Pancreas (tissue), 10 donors: ENCODE measurements at regions not wholly inside any gene's neighbourhood (a gene's known extent, or its start where the extent isn't known, plus 50 kb on each side); places are given as distances from the start of the nearest gene placed in this dataset.

Experiments
- ATAC-seq, 4 donors: fragments of 200-7000 bp; cut with Tn5 transposase; one replicate each; pipeline versions ENCODE4 v1.8.0 to v1.9.1; 2020; ENCODE audit warnings: mild to moderate bottlenecking in 4 of 4, moderate library complexity in 4 of 4
- DNase-seq, 6 donors: peaks; one replicate each; pipeline ENCODE4 v3.0.0-alpha.2; 2020
- FAIRE-seq: peaks from 2 replicates; lab custom pipeline; 2012; peaks lifted over from hg19 to GRCh38; lab: Jason Lieb, UNC
- H3K27ac ChIP-seq, 4 donors: fragments of 200-600 bp; sonication (generic); 1 replicate in 3 of 4; 2 replicates in 1 of 4; pipeline versions ENCODE4 v1.5.0 to v1.8.0; 2020
- H3K27me3 ChIP-seq, 4 donors: fragments of 200-600 bp; one replicate each; pipeline ENCODE4 v1.8.0; 2021
- H3K36me3 ChIP-seq, 3 donors: fragments of 200-600 bp; sonication (generic) in 1 of 3; one replicate each; pipeline versions ENCODE4 v1.5.0 to v1.8.0; 2020 to 2021
- H3K4me1 ChIP-seq, 3 donors: fragments of 200-600 bp; one replicate each; pipeline ENCODE4 v1.8.0; 2021
- H3K4me3 ChIP-seq, 4 donors: fragments of 200-600 bp; sonication (generic) in 2 of 4; one replicate each; pipeline versions ENCODE4 v1.5.0 to v1.8.0; 2020 to 2021
- H3K9me3 ChIP-seq, 4 donors: fragments of 200-600 bp; one replicate each; pipeline ENCODE4 v1.8.0; 2021
- WGBS, 2 donors: extraction: QIAGEN DNeasy Blood & Tissue Kit; methylation state at CpG; one replicate each; pipeline ENCODE4 v1.1.7; 2013; 5-methylcytosine and 5-hydroxymethylcytosine counted together
- intact Hi-C, 3 donors: fragments of 100-400 bp; cut with DNase I; formaldehyde crosslinking; loops; one replicate each; pipeline versions ENCODE4 v1.11.1 to v1.14.2; 2022
- TF ChIP-seq, protein P1 (sequence below), 4 donors: fragments of 200-600 bp; sonication (generic) in 3 of 4; IDR thresholded peaks; one replicate each; pipeline versions ENCODE4 v1.5.0 to v1.8.0; 2021; ENCODE audit warnings: antibody characterized with exemption in 4 of 4
- donor health status: healthy with polysubstance abuse.
- donor health status: DM: no; HTN: no; CAD: no; lungs with moderate emphysema.
- donor health status: DM: no; HTN: no; CAD: no.
- donor health status: control.
- donor health status: control.
- donor health status: Bipolar disorder and iron deficiency.
- donor health status: DM: yes; HTN: yes; CAD: no.
- donor health status: DM: no; HTN: no; CAD: no.
- donor health status: DM: no; HTN: no; CAD: no.
- donor health status: DM: yes; HTN: yes; CAD: no.

DNA sequence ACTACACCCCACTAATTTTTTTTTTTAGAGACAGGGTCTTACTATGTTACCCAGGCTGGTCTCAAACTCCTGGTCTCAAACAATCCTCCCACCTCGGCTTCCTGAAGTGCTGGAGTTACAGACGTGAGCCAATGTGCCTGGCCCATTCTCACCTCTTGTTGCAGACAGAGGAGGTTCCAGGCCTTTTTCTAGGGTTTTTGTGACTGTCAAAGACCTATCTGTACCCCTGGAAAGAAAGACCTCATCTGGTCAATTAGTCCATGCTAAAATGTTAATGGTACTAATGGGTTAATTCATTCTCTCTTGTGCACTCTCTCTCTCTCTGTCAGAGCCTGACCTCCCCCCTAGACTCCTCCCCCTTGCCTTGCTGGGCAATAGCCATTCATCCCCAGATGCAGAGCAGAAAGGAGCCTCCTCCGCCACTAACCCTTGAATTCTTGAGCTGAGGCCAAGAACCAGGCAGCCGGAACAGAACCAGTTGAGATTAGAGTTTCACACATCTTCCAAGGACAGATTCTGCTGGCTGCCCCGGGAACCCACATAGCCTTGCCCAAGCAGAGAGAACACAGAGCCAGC, 209.7 kb downstream of the SKIDA1 start:
- Histone ChIP-seq H3K9me3 (no peaks in the 10 kb centered on the region), H3K27ac (no peak overlapping the region), H3K4me1 (peaks cover 0 to 7% (median 5%) of the 10 kb centered on the region in 3 donors), H3K4me3 (no peak overlapping the region), H3K36me3 (no peaks in the 10 kb centered on the region), H3K27me3 (no peaks in the 10 kb centered on the region)
- TF ChIP-seq, protein P1, sequence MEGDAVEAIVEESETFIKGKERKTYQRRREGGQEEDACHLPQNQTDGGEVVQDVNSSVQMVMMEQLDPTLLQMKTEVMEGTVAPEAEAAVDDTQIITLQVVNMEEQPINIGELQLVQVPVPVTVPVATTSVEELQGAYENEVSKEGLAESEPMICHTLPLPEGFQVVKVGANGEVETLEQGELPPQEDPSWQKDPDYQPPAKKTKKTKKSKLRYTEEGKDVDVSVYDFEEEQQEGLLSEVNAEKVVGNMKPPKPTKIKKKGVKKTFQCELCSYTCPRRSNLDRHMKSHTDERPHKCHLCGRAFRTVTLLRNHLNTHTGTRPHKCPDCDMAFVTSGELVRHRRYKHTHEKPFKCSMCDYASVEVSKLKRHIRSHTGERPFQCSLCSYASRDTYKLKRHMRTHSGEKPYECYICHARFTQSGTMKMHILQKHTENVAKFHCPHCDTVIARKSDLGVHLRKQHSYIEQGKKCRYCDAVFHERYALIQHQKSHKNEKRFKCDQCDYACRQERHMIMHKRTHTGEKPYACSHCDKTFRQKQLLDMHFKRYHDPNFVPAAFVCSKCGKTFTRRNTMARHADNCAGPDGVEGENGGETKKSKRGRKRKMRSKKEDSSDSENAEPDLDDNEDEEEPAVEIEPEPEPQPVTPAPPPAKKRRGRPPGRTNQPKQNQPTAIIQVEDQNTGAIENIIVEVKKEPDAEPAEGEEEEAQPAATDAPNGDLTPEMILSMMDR (IDR thresholded peaks at IDR 0.05): no peak
- WGBS, 2 donors: 23 to 29% methylated on average over 5 of the region's 5 CpGs
- no peak for FAIRE-seq
- peak in 4 of 6 donors; percentile 50 to 70 (median 60) for DNase-seq
- intact Hi-C loops: no loop called here
- ATAC-seq: peak; percentile 85 to 94 (median 90)

DNA sequence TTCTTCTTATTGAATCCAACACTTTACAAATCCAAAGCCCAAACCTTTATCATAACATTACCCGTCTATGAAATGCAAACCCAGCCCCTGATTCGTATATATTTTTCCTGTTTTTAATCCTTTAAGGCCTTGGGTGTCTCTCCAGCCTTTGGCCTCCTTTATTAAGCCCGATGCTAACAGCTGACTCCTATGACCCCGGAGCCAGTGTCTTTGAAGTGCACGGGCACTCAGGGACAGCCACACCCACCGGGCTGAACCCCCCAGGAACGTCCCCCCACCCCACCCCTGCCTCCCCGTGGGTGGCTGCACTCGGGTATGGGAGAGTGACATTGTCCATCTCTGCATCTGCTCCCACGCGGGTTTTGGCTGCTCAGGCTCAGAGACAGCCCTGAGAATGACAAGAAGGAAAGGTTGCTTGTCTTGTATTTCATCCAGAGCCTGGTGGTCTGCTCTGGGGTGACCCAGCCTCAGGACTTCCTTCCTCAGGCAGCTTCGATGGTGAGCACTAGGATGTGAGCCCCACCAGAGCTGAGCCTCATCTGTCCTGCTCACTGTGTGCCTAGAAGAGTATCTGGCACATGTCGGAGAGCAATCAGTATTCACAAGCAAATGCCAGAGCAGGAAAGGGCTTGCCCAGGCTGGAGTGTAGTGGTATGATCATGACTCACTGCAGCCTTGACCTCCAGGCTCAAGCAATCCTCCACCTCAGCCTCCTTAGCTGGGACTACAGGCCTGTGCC, 210.4 kb downstream of the SKIDA1 start:
- H3K9me3 ChIP-seq: no peaks in the 10 kb centered on the region
- H3K4me3 ChIP-seq: no peak overlapping the region
- H3K4me1 ChIP-seq: peaks cover 0 to 7% (median 5%) of the 10 kb centered on the region in 3 donors
- FAIRE-seq: no peak
- DNase-seq: no peak
- H3K27ac ChIP-seq: peak overlapping the region in 1 of 4 donors; percentile 37
- TF ChIP-seq, protein P1 (IDR thresholded peaks at IDR 0.05): no peak
- ATAC-seq: peak in 3 of 4 donors; percentile 20 to 57 (median 23)
- H3K36me3 ChIP-seq: no peaks in the 10 kb centered on the region
- intact Hi-C loops: no loop called here
- no peaks in the 10 kb centered on the region for H3K27me3 ChIP-seq
- WGBS, 2 donors: 43 to 44% methylated on average over 13 of the region's 13 CpGs

DNA sequence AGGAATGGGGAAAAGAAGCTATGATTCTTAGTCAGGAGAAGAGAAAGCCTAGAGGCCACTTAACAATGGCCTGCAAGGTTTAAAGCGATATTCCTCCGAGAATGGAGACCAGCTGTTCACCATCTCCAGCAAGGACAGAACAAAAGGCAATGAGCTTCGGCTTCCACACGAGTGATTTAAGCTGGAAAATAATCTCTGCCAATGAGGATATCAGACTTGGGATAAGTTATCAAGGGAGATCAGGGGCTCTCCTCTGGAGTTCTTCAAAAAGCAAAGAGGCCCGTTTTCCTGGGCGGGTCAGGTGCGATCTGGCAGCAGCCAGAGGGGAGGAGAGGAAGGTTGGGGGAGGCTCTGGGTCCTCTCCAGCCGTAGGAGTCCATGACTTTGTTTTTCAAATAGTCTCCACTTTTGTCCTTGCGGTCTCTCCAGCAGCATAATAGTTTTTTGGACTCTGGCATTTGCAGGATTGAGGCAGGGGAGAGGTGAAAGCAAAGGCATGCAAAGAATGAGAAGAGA, 211.3 kb downstream of the SKIDA1 start:
- no peaks in the 10 kb centered on the region for H3K27me3 ChIP-seq
- DNase-seq (no peak), FAIRE-seq (no peak), ATAC-seq (peak in 1 of 4 donors; percentile 25)
- WGBS, 2 donors: 51 to 58% methylated on average over 9 of the region's 9 CpGs
- intact Hi-C loops: no loop called here
- no peaks in the 10 kb centered on the region for H3K9me3 ChIP-seq
- no peak overlapping the region for H3K4me3 ChIP-seq
- TF ChIP-seq, protein P1 (IDR thresholded peaks at IDR 0.05): no peak
- no peaks in the 10 kb centered on the region for H3K36me3 ChIP-seq
- peaks cover 0 to 7% (median 5%) of the 10 kb centered on the region in 3 donors for H3K4me1 ChIP-seq
- H3K27ac ChIP-seq: peak overlapping the region in 1 of 4 donors; percentile 2

DNA sequence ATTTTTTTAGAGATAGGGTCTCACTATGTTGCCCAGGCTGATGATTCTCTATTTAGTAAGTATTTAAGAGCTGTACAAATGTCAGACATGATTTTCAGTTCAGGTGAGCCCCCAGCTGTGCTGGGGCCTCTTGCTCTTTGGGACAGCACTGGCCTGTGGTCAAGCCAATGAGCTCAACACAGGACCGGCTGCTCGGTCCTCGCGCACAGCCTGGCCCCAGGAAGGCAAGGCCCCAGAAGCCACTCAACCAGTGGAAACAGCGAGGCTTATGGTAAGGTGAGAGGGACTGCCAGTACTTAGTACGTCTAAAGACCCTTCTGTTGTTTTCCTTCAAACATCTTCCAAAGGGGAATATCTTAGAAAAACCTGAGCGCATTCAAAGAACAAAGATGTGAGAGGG, 211.8 kb downstream of the SKIDA1 start:
- FAIRE-seq (no peak), ATAC-seq (no peak), DNase-seq (no peak)
- 86 to 90% methylated on average over 7 of the region's 7 CpGs for WGBS, 2 donors
- Histone ChIP-seq H3K27ac (no peak overlapping the region), H3K4me1 (peaks cover 0 to 7% (median 5%) of the 10 kb centered on the region in 3 donors), H3K36me3 (no peaks in the 10 kb centered on the region), H3K9me3 (no peaks in the 10 kb centered on the region), H3K27me3 (no peaks in the 10 kb centered on the region), H3K4me3 (no peak overlapping the region)
- intact Hi-C loops: no loop called here
- TF ChIP-seq, protein P1 (IDR thresholded peaks at IDR 0.05): no peak
